Peyer's patch (tissue), 4 donors: ENCODE measurements at regions not wholly inside any gene's neighbourhood (a gene's known extent, or its start where the extent isn't known, plus 50 kb on each side); places are given as distances from the start of the nearest gene placed in this dataset.
"Not testable (repeated sequence)": the region's sequence is repeated elsewhere in the genome, so short reads cannot be mapped to it uniquely, and the experiment has no call there.

Experiments used
- DNase-seq, 3 donors: peaks; one replicate each; pipeline ENCODE4 v3.0.0-alpha.2; 2017 to 2019
- H3K27ac ChIP-seq, 4 donors: fragments of 200-600 bp; sonication (generic); one replicate each; pipeline ENCODE4 v1.5.1; 2016 to 2019
- H3K27me3 ChIP-seq, 2 donors: fragments of 200-600 bp; sonication (generic); one replicate each; pipeline ENCODE4 v1.5.1; 2019
- H3K36me3 ChIP-seq, 3 donors: fragments of 200-600 bp; sonication (generic); one replicate each; pipeline ENCODE4 v1.5.1; 2016 to 2019
- H3K4me1 ChIP-seq, 4 donors: fragments of 200-600 bp; sonication (generic); one replicate each; pipeline ENCODE4 v1.5.1; 2016 to 2019
- H3K4me3 ChIP-seq, 4 donors: fragments of 200-600 bp; sonication (generic); 1 replicate in 3 of 4; 2 replicates in 1 of 4; pipeline ENCODE4 v1.5.1; 2016 to 2019; ENCODE audit warnings: mild to moderate bottlenecking in 1 of 4
- H3K9me3 ChIP-seq, 4 donors: fragments of 200-600 bp; sonication (generic); one replicate each; pipeline ENCODE4 v1.5.1; 2016 to 2019; ENCODE audit warnings: mild to moderate bottlenecking in 1 of 4
- POLR2A ChIP-seq, 2 donors: fragments of 450-650 bp; IDR thresholded peaks; one replicate each; pipeline ENCODE4 v1.5.1; 2017; ENCODE audit warnings: antibody characterized with exemption in 2 of 2, mild to moderate bottlenecking in 2 of 2, moderate library complexity in 2 of 2
- TF ChIP-seq, protein P1 (sequence below), 6 experiments: fragments of 450-650 bp in 4 of 6; fragments of 200-600 bp in 2 of 6; sonication (generic) in 1 of 6; IDR thresholded peaks; one replicate each; pipeline ENCODE4 v1.5.1; 2017 to 2019; ENCODE audit warnings: antibody characterized with exemption in 6 of 6, mild to moderate bottlenecking in 3 of 6, moderate library complexity in 1 of 6

GRCh38 chr1:60634106-60634505, 448.3 kb upstream of the NFIA start:
- TF ChIP-seq POLR2A (IDR thresholded peaks at IDR 0.05) = no peak
- Histone ChIP-seq H3K27ac (no peak overlapping the region), H3K4me1 (no peaks in the 10 kb centered on the region), H3K36me3 (no peaks in the 10 kb centered on the region), H3K4me3 (no peak overlapping the region), H3K27me3 (no peaks in the 10 kb centered on the region), H3K9me3 (no peaks in the 10 kb centered on the region)
- no peak for DNase-seq

GRCh38 chr1:60622486-60622885, 459.9 kb upstream of the NFIA start:
- TF ChIP-seq POLR2A (IDR thresholded peaks at IDR 0.05) = no peak
- TF ChIP-seq, protein P1, sequence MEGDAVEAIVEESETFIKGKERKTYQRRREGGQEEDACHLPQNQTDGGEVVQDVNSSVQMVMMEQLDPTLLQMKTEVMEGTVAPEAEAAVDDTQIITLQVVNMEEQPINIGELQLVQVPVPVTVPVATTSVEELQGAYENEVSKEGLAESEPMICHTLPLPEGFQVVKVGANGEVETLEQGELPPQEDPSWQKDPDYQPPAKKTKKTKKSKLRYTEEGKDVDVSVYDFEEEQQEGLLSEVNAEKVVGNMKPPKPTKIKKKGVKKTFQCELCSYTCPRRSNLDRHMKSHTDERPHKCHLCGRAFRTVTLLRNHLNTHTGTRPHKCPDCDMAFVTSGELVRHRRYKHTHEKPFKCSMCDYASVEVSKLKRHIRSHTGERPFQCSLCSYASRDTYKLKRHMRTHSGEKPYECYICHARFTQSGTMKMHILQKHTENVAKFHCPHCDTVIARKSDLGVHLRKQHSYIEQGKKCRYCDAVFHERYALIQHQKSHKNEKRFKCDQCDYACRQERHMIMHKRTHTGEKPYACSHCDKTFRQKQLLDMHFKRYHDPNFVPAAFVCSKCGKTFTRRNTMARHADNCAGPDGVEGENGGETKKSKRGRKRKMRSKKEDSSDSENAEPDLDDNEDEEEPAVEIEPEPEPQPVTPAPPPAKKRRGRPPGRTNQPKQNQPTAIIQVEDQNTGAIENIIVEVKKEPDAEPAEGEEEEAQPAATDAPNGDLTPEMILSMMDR (IDR thresholded peaks at IDR 0.05) = no peak
- Histone ChIP-seq H3K4me1 (no peaks in the 10 kb centered on the region), H3K4me3 (no peak overlapping the region), H3K36me3 (no peaks in the 10 kb centered on the region), H3K27ac (no peak overlapping the region), H3K27me3 (no peaks in the 10 kb centered on the region), H3K9me3 (no peaks in the 10 kb centered on the region)
- no peak for DNase-seq

GRCh38 chr1:60621368-60621851, 461.0 kb upstream of the NFIA start:
- DNase-seq = no peak

DNA sequence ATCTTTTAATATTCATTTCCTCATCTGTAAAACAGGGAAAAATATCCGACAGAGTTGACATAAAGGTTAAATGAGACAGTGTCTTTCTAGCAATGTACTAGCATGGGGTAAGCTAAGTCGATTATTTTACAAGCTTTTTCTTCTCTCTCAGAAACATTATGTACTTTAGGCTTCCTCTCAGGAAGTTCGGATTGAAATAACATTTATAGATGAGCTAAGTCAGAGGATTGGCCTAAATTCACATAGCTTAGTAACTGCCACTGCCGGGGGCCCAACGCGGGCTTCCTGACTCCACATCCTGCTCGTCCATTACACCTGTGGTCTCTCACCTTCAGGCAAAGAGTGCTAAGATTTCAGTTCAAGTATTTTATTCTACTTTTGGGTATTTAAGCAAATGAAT, 462.3 kb upstream of the NFIA start:
- no peaks in the 10 kb centered on the region for H3K36me3 ChIP-seq

More at GRCh38 chr1:60621368-60621851, 461.0 kb upstream of the NFIA start:
- no peak overlapping the region for H3K27ac ChIP-seq
- no peaks in the 10 kb centered on the region for H3K9me3 ChIP-seq
- H3K27me3 ChIP-seq = no peaks in the 10 kb centered on the region
- H3K4me3 ChIP-seq = no peak overlapping the region
- no peaks in the 10 kb centered on the region for H3K36me3 ChIP-seq
- TF ChIP-seq, protein P1 (IDR thresholded peaks at IDR 0.05) = no peak
- TF ChIP-seq POLR2A (IDR thresholded peaks at IDR 0.05) = no peak
- no peaks in the 10 kb centered on the region for H3K4me1 ChIP-seq

GRCh38 chr1:60619581-60619980, 462.8 kb upstream of the NFIA start:
- no peak overlapping the region for H3K27ac ChIP-seq
- H3K36me3 ChIP-seq = no peaks in the 10 kb centered on the region
- no peak overlapping the region for H3K4me3 ChIP-seq
- no peak for TF ChIP-seq POLR2A (IDR thresholded peaks at IDR 0.05)
- no peak for DNase-seq
- H3K27me3 ChIP-seq = no peaks in the 10 kb centered on the region
- H3K4me1 ChIP-seq = no peaks in the 10 kb centered on the region
- no peaks in the 10 kb centered on the region for H3K9me3 ChIP-seq

More for the DNA sequence above, 462.3 kb upstream of the NFIA start:
- H3K9me3 ChIP-seq = no peaks in the 10 kb centered on the region
- no peaks in the 10 kb centered on the region for H3K4me1 ChIP-seq
- no peak for DNase-seq
- no peak for TF ChIP-seq POLR2A (IDR thresholded peaks at IDR 0.05)
- TF ChIP-seq, protein P1 (IDR thresholded peaks at IDR 0.05) = no peak
- H3K4me3 ChIP-seq = no peak overlapping the region
- no peak overlapping the region for H3K27ac ChIP-seq
- H3K27me3 ChIP-seq = no peaks in the 10 kb centered on the region

GRCh38 chr1:60615666-60616065, 466.7 kb upstream of the NFIA start:
- no peaks in the 10 kb centered on the region for H3K36me3 ChIP-seq
- H3K27ac ChIP-seq = no peak overlapping the region
- DNase-seq = no peak
- no peaks in the 10 kb centered on the region for H3K4me1 ChIP-seq
- no peak overlapping the region for H3K4me3 ChIP-seq
- no peaks in the 10 kb centered on the region for H3K9me3 ChIP-seq
- no peaks in the 10 kb centered on the region for H3K27me3 ChIP-seq
- TF ChIP-seq, protein P1 (IDR thresholded peaks at IDR 0.05) = no peak
- no peak for TF ChIP-seq POLR2A (IDR thresholded peaks at IDR 0.05)

- H3K4me1 ChIP-seq = no peaks in the 10 kb centered on the region
- no peak for DNase-seq
Observed at GRCh38 chr1:60612790-60613189, 469.6 kb upstream of the NFIA start.

DNA sequence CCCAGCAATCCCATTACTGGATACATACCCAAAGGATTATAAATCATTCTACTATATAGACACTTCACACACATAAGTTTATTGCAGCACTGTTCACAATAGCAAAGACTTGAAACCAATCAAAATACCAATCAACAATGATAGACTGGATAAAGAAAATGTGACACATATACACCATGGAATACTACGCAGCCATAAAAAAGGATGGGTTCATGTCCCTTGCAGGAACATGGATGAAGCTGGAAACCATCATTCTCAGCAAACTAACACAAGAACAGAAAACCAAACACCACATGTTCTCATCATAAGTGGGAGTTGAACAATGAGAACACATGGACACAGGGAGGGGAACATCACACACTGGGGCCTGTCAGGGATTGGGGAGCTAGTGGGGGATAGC, 475.4 kb upstream of the NFIA start:
- H3K4me1 ChIP-seq, H3K4me3 ChIP-seq, H3K27me3 ChIP-seq, DNase-seq, H3K9me3 ChIP-seq, H3K27ac ChIP-seq, H3K36me3 ChIP-seq: not testable (repeated sequence)

More at GRCh38 chr1:60612790-60613189, 469.6 kb upstream of the NFIA start:
- Histone ChIP-seq H3K4me3 (no peak overlapping the region), H3K27me3 (no peaks in the 10 kb centered on the region), H3K36me3 (no peaks in the 10 kb centered on the region), H3K9me3 (no peaks in the 10 kb centered on the region), H3K27ac (no peak overlapping the region)
- TF ChIP-seq, protein P1 (IDR thresholded peaks at IDR 0.05) = no peak
- no peak for TF ChIP-seq POLR2A (IDR thresholded peaks at IDR 0.05)
